GM21619 (cell line): ENCODE measurements at regions not wholly inside any gene's neighbourhood (a gene's known extent, or its start where the extent isn't known, plus 50 kb on each side); places are given as distances from the start of the nearest gene placed in this dataset.

Source experiments
- ATAC-seq: cut with Tn5 transposase; IDR thresholded peaks from one replicate; pipeline ENCODE4 v1.9.1; 2021; ENCODE audit not compliant: unreplicated experiment

- no peak for ATAC-seq
These were observed 52.0 kb upstream of the OSBPL8 start for GRCh38 chr12:76611533-76611932.

GRCh38 chr12:76614364-76614763, 54.8 kb upstream of the OSBPL8 start:
- ATAC-seq, result no peak

- no peak for ATAC-seq
These were observed 58.5 kb upstream of the OSBPL8 start for GRCh38 chr12:76618031-76618430.

- peak; percentile 86 for ATAC-seq
These were observed 62.0 kb upstream of the OSBPL8 start for GRCh38 chr12:76621582-76622024.

GRCh38 chr12:76622351-76622750, 62.8 kb upstream of the OSBPL8 start:
- no peak for ATAC-seq

- ATAC-seq, result no peak
These were observed 63.3 kb upstream of the OSBPL8 start for GRCh38 chr12:76622915-76623314.

GRCh38 chr12:76623931-76624330, 64.4 kb upstream of the OSBPL8 start:
- ATAC-seq, result no peak

- no peak for ATAC-seq
These were observed 68.0 kb upstream of the OSBPL8 start for GRCh38 chr12:76627346-76628135.

- no peak for ATAC-seq
These were observed 69.2 kb upstream of the OSBPL8 start for GRCh38 chr12:76628745-76629144.

- no peak for ATAC-seq
These were observed 72.2 kb upstream of the OSBPL8 start for GRCh38 chr12:76631741-76632140.

GRCh38 chr12:76633415-76633814, 73.8 kb upstream of the OSBPL8 start:
- no peak for ATAC-seq

- no peak for ATAC-seq
These were observed 74.6 kb upstream of the OSBPL8 start for GRCh38 chr12:76634133-76634532.

- ATAC-seq, result no peak
These were observed 76.6 kb upstream of the OSBPL8 start for GRCh38 chr12:76636121-76636692.

- no peak for ATAC-seq
These were observed 78.2 kb upstream of the OSBPL8 start for GRCh38 chr12:76637807-76638206.

GRCh38 chr12:76639646-76640045, 80.1 kb upstream of the OSBPL8 start:
- no peak for ATAC-seq

GRCh38 chr12:76641073-76641472, 81.5 kb upstream of the OSBPL8 start:
- no peak for ATAC-seq

- ATAC-seq, result no peak
These were observed 82.4 kb upstream of the OSBPL8 start for GRCh38 chr12:76641961-76642360.

GRCh38 chr12:76643438-76643837, 83.9 kb upstream of the OSBPL8 start:
- no peak for ATAC-seq

- no peak for ATAC-seq
These were observed 85.4 kb upstream of the OSBPL8 start for GRCh38 chr12:76644950-76645349.

GRCh38 chr12:76645934-76646333, 86.4 kb upstream of the OSBPL8 start:
- no peak for ATAC-seq

GRCh38 chr12:76646366-76646765, 86.8 kb upstream of the OSBPL8 start:
- ATAC-seq, result no peak

GRCh38 chr12:76649099-76649498, 89.5 kb upstream of the OSBPL8 start:
- ATAC-seq, result no peak

GRCh38 chr12:76652402-76652801, 92.8 kb upstream of the OSBPL8 start:
- no peak for ATAC-seq
